HL-60 (cell line): ENCODE measurements at regions not wholly inside any gene's neighbourhood (a gene's known extent, or its start where the extent isn't known, plus 50 kb on each side); places are given as distances from the start of the nearest gene placed in this dataset.

ENCODE experiments used
- CTCF ChIP-seq: IDR thresholded peaks from one replicate; pipeline ENCODE4 v1.5.1; 2011; ENCODE audit warnings: low read length, control low read depth, inconsistent platforms; ENCODE audit not compliant: insufficient read depth
- POLR2AphosphoS5 ChIP-seq: IDR thresholded peaks from 2 replicates; pipeline ENCODE4 v1.6.1; 2012; ENCODE audit warnings: low read depth

GRCh38 chr2:83725735-83726134 lies 733.3 kb downstream of the SUCLG1 start:
- TF ChIP-seq CTCF (no peak), POLR2AphosphoS5 (no peak)
